ENCODE measurements at regions not wholly inside any gene's neighbourhood (a gene's known extent, or its start where the extent isn't known, plus 50 kb on each side); places are given as distances from the start of the nearest gene placed in this dataset.
"Not testable (repeated sequence)": the region's sequence is repeated elsewhere in the genome, so short reads cannot be mapped to it uniquely, and the experiment has no call there.

DNA sequence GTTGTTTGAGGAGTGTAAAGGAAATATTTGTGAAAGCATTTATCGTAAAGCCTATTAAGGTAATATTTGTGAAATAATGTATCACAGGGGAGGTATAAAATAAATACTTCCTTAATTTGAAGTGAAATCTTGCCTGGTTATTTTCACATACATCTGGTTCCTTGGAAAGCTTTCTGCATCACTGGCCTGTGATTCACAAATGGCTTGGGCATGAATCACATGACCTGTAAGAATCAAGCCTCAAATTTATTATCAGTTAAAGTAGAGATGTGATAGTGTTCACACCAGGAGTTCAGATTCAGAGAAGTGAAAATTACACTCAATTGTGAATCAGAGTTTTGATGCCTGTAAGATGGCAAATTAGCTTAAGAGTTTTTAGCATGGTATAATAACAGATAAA is 1911.4 kb downstream of the STIM2 start:
- no peak for DNase-seq

- DNase-seq: no peak
These were observed 1912.1 kb downstream of the STIM2 start for GRCh38 chr4:28772788-28773187.

DNA sequence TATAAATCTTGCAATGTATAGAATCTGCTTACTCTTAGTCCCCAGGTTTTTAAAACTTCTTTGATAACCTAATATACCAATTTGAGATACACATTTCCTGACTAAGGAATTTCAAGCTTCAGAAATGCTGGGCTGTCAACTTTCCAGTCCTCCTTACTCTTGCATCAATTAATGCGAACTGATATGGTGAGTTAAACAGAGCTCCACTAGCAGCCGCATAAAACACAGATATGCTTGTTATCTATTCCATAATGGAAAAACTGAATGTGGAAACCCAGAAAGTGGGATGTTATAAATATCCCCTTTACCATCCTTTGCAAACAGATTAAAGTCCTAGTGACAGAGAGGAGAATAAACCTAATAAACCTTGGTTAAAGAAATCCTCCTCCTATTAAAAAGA is 1913.7 kb downstream of the STIM2 start:
- no peak for DNase-seq

DNA sequence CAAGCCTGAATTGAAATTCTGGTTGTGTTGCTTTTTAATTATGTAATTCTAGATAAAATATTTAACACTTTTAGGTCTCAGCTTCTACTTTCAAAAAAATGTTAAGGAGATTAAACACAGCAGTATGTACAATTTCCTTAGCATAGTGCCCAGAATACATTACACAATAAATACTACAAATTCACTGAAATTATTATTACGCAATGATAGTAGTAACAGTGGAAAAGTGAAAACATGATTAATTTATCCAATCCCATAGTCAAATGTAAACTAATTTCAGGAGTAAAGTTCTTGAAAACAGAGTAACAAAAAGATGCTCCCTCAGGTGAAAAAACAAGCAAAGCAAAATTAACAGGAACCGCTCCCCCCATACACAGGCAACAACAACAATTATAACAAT is 1915.4 kb downstream of the STIM2 start:
- DNase-seq: no peak

- no peak for DNase-seq
These were observed 1923.5 kb downstream of the STIM2 start for GRCh38 chr4:28784188-28784587.

DNA sequence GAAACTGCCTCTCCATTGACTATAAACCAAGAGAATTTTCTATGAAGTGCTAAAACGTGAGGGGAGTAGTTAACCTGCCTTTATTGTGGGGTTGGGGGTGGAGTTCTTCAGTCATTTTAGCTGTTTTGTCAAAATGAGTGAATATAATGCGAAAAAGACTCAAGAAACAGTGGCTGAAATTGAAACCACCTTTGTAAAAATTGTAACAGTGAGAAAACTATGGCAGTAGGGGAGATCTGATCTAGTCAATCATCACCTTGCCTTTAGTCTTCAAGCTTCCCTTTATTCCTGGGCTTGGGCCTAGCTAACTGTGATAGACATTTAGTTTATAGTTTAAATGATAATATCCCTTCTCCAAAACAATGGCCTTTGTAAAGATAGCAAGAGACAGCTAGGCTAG is 1927.3 kb downstream of the STIM2 start:
- DNase-seq: no peak

GRCh38 chr4:28788929-28789490 is 1928.4 kb downstream of the STIM2 start:
- DNase-seq: no peak

GRCh38 chr4:28792917-28793597 is 1927.1 kb upstream of the PCDH7 start:
- no peak for DNase-seq

- DNase-seq: no peak
These were observed 1920.5 kb upstream of the PCDH7 start for GRCh38 chr4:28799696-28800095.

GRCh38 chr4:28811025-28811424 is 1909.1 kb upstream of the PCDH7 start:
- no peak for DNase-seq

DNA sequence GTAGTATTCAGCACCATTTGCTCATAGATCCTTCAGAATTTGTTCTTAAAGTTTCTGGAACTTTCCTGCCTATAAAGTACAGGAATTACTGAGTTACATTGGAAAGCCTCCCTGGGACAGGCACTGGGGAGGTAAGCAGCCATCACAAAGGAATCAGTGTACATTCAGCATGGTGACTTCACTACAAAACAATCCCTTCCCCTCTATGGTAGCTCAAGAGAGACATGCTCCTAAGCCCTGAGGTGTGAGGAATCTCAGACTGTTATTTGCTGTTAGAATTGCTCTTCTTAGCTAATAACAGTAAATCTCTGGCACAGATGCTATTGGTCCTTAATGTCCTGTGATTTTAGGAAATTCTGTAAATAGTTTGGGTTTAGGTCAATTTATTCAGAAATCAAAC is 1898.0 kb upstream of the PCDH7 start:
- DNase-seq: no peak

- DNase-seq: no peak
These were observed 1892.3 kb upstream of the PCDH7 start for GRCh38 chr4:28827866-28828265.

- no peak for DNase-seq
These were observed 1888.3 kb upstream of the PCDH7 start for GRCh38 chr4:28831867-28832266.

- no peak for DNase-seq
These were observed 1887.7 kb upstream of the PCDH7 start for GRCh38 chr4:28832444-28832843.

DNA sequence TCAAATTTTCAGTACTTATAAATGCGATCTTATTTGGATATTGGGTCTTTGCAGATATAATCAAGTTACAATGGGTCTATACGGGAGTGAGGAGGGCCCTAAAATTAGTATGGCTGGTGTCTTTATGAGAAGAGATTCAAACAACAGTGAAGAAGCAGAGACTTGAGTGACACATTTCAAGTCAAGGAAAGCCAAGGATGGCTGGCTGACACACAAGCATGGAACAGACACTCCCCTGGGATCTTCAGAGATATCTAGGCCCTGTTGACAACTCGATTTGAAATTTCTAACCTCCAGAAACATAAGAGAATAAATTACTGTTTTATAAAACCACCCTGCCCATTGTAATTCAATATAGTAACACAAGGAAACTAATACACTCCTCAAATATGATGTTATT is 1886.0 kb upstream of the PCDH7 start:
- no peak for DNase-seq

DNA sequence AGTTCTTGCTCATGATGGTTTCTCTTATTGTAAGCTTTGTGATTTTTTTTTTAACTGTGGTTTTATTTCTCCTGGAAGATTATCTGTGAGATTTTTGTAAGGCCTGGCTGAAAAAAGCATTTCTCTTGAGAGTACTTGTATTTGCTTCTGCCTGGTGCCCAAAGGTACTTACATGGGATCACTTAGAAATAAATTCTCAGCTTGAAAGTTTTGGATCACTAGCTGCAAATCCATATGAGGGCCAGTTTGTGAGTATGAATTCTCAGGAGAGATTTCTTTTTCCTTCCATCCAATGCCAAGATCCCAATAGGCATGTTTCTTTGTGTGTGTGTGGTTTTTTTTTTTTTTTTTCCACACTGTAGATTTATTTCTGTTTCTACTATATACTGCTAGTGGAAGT is 1884.7 kb upstream of the PCDH7 start:
- no peak for DNase-seq

DNA sequence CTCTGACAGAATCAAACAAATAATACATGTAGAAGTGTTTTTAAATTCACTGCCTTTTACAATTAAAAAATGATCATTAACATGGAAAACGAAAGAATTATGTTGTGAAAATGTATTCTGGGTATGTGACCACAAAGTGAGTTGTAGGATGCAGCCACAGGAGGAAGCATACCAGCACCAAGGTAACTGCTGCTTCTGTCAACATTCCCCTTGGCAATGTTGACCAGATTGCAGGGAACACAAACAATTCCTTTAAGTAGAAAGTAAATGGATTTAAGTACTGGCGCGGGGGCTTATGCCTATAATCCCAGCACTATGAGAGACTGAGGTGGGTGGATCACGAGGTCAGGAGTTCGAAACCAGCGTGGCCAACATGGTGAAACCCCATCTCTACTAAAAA is 1877.9 kb upstream of the PCDH7 start:
- DNase-seq: no peak

DNA sequence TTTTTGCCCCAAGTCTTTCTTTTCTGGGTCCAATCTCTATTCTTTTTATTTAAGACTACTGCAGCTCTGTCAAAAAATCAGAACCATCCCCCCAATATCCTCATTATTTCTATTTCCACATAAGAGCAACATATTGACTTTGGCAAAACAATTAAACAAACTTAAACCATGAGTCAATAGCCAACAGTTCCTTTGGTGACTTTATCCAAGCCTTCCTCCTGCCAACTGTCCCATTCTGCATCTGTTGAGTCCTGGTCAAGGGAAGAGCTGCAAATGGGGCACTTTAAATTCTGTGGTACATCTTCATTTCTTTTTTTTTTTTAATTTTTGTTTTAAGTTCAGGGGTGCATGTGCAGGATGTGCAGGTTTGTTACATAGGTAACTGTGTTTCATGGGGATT is 1875.0 kb upstream of the PCDH7 start:
- DNase-seq: no peak

- not testable (repeated sequence) for DNase-seq
These were observed 1863.1 kb upstream of the PCDH7 start for GRCh38 chr4:28857028-28857427.

GRCh38 chr4:28868841-28869240 is 1851.3 kb upstream of the PCDH7 start:
- no peak for DNase-seq

- no peak for DNase-seq
These were observed 1841.0 kb upstream of the PCDH7 start for GRCh38 chr4:28879178-28879577.

DNA sequence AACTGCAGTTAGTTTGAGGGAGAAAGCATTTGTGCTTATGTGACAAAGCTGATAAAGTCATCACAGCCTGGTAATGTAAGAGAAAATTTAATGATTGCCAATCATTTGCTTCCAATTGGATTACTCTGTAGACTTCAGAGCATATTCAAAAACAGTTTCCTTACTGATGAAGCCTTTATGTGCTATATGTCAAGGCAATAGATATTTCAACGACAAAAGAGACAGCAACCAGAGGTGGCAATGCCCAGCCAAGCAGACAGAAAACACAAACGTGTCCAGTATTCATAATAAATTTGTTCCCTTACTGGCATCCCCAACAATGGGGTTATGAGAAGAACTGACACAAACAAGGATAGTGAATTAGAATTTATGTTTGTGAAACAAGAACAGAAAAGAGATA is 1840.3 kb upstream of the PCDH7 start:
- DNase-seq: no peak

GRCh38 chr4:28883211-28883610 is 1837.0 kb upstream of the PCDH7 start:
- DNase-seq: no peak

DNA sequence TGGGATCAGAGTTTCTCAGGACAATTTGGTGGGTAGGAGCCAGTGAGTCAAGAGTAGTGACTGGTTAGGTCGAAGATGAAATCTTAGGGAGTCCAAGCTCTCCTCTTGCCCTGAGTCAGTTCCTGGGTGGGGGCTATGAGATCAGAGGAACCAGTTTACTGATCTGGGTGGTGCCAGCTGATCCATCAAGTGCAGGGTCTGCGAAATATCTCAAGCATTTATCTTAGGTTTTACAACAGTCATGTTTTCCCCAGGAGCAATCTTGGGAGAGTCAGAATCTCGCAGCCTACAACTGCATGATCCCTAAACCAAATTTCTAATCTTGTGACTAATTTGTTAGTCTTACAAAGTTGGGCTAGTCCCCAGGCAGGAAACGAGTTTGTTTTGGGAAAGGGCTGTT is 1833.2 kb upstream of the PCDH7 start:
- no peak for DNase-seq

Data from activated CD4-positive, alpha-beta T cell treated with anti-CD3 and anti-CD28 coated beads for 4 hours (primary cell).